HG02759 (cell line): ENCODE measurements at regions not wholly inside any gene's neighbourhood (a gene's known extent, or its start where the extent isn't known, plus 50 kb on each side); places are given as distances from the start of the nearest gene placed in this dataset.

Source experiments
- ATAC-seq: cut with Tn5 transposase; IDR thresholded peaks from one replicate; pipeline ENCODE4 v1.9.1; 2021; ENCODE audit warnings: mild to moderate bottlenecking, moderate library complexity; ENCODE audit not compliant: unreplicated experiment

GRCh38 chr11:92739491-92739890 is 230.0 kb upstream of the MTNR1B start:
- no peak for ATAC-seq

DNA sequence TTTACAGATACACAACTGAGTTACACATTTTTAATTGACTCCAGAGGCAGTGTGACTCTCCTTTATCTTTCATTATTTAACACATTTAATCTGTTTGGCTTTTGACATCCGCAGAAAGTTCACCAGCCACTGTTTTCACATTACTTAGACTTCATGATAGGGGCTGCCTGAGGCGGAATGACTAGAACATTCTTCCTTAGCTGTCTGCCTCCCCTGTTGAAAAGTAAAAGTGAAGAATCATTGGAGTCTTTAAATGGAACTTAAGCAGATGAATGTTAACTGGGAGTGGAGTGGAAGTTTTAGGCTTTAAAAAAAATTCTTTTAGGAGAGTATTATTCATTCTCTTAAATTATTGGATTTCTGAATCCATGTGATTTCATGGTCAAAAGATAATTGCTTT is 229.2 kb upstream of the MTNR1B start:
- no peak for ATAC-seq

DNA sequence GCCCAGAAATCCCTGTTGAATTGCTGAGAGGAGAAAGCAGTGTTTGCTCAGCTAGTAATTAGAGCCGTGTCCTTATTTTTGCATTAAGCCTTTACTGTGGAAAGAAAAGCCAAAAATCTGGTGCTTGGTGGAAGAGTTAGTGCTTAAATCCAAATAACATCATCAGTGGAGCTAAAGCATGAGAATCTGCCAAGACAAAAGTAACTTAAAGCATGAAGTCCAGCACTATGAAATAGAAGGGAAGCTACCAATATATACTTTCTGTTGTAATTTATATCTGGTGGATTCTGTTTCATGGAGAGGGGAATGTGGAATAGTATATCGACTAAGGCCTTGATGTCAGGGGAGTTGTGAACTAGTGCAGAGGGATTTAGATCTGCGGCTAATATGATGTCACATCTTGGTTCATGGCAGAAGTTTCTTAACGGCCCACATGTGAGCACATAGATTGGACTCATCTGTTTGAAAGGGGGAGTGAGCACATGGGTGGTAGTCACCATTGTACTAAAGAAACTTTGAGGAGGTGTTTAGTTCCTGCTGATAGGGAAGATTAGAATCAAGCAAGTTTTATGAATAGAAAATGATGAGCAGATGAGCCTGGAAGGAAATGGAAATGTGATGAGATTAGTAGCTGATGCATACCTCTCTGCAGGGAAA is 224.4 kb upstream of the MTNR1B start:
- ATAC-seq: no peak

DNA sequence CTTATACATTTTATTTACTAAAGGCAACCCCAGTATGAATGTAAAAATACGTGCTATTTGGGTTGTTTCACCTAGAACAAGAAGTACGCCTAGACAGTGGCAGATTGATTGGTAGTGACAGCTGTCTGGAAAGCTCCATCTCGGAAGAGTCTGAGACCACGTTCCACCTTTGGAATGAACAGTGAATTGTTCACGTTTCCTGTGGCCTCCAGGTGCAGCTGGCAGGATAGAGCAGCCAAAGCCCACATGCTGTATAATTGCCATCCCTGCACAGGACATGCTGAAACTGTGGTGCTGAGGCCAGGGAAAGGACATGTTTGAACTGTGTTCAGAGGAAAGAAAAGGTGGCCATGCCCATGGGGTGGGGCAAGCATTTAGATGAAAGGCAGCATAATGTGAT is 218.7 kb upstream of the MTNR1B start:
- no peak for ATAC-seq

DNA sequence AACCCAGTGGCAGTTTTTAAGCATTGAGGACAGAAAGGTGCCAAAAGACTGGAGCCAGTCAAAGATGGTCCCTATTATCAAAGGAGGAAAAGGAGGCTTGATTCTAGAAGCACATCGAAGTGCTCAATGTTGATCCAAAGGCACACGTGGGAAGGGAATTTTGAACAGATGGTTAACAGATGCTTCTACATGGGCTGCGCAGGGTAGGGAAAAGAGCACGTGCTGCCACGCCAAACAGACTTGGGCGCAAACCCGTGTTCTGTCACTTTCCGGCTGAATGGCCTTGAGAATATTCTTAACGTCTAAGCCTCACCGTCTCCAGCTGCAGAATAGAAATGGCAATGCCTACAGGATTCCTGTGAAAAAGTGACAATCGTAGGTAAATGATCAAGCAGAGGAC is 217.9 kb upstream of the MTNR1B start:
- ATAC-seq: no peak

- no peak for ATAC-seq
Observed at GRCh38 chr11:92752122-92752521, 217.3 kb upstream of the MTNR1B start.

DNA sequence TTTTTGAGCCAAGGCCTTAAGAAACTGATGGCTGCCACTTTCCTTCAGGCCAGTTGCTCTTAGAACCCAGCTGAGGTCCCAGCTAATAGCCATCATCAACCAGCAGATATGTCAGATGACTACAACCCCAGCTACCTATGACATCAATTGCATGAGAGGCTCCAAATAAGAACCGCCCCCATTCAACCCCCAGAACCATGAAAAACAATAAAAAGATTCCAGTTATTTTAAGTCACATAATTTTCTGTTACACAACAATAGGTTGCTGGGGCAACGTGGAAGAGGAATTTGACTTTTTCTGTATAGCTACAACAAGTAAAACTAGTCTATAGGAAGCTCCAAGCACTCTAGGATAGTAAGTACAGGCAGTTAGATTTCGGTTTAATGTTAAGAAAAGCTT is 216.3 kb upstream of the MTNR1B start:
- ATAC-seq: no peak

DNA sequence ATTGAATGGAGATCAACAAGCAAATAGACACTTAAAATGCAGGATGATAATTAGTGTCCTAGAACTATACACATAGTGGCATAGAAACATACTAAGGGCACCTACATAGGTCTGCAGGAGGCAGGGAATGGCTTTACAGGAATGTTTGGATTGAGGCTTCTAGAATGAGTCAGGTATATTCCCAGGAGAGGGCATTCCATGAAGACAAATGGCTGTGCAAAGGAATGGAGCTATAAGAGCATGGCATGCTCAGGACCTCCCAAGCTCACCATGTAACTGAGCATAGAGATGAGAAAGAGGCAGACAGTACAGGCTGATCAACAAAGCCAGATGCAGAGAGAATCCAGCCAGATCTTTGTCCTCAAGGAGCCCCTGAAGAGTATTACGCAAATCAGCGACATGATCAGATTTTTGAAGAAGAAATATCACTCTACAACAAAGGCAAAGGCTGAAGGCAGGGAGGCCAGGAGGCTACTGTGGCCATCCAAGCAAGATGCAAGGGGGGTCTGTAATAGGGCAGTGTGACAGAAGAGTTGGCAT is 211.1 kb upstream of the MTNR1B start:
- no peak for ATAC-seq

DNA sequence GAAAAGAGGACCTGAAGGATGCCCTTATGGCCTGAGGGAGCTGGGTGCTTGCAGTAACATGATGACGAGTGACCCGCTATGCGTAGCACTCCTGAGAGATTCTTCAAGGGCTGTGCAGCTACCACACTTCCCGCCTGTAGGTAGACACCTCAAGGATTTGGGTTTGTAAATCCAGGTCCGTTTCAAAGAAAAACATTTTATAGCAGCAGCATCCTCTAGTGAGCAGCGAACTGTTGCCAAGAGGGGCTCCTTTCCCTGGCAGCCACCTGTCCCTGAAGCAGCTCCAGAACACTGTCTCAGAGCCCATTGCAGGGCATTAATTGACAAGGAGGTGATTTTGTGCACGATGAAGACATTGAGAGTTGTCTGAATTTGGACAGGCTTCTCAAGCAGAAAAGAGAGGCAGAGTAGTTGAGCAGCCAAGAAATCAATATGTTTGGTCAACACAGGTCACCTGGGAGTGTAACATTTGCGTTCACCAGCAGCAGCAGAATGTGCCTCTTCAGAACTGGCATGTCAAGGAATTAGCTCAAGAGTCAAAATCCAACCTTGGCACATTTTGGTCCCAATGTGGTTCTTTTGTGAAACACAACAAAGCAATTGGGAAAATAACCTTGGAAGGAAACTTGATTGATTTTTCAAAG is 209.8 kb upstream of the MTNR1B start:
- no peak for ATAC-seq

GRCh38 chr11:92762121-92762540 is 207.3 kb upstream of the MTNR1B start:
- ATAC-seq: no peak

DNA sequence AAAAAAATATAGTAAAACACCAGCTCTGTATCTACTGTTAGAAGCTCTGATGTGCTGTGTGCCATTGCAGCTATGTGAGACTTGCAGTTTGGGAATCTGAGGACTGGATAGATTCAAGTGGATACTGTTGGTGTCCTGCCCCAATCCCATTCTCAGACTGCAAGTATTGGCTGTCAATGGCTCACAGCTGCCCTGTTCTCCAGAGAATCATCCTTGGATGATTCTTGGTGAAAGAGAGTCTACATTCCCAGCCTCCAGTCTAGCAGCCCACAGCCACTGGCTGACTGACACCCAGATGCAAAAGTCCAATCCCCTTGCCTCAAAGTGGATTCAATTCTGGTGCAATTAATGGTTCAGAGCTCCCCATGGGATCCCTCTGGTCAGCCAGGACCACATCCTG is 206.1 kb upstream of the MTNR1B start:
- ATAC-seq: no peak

GRCh38 chr11:92764128-92764527 is 205.3 kb upstream of the MTNR1B start:
- ATAC-seq: no peak

- ATAC-seq: no peak
Observed at GRCh38 chr11:92765082-92765840, 204.2 kb upstream of the MTNR1B start.

- no peak for ATAC-seq
Observed at GRCh38 chr11:92765965-92766371, 203.5 kb upstream of the MTNR1B start.

- no peak for ATAC-seq
Observed at GRCh38 chr11:92766698-92767097, 202.8 kb upstream of the MTNR1B start.

GRCh38 chr11:92767416-92767815 is 202.0 kb upstream of the MTNR1B start:
- ATAC-seq: no peak

- ATAC-seq: no peak
Observed at GRCh38 chr11:92768121-92768840, 201.2 kb upstream of the MTNR1B start.

DNA sequence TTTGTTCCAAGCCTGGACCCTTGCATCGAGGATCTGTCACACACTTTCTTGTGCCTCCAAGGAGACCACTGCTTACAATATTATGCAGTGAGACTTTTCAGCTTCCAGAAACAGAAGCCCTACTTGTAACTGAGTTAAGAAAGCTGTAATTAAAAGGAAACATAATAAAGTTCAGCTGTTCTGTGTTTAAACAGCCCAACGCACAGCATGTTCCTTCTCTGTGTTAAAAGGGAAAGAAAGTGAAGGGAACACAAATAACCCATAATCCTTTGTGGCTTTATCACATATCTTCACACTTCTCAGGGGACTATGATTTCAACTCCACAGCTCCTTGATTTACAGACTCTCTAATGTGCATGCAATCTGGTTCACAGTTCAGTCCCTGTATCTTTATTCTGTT is 200.3 kb upstream of the MTNR1B start:
- ATAC-seq: no peak

DNA sequence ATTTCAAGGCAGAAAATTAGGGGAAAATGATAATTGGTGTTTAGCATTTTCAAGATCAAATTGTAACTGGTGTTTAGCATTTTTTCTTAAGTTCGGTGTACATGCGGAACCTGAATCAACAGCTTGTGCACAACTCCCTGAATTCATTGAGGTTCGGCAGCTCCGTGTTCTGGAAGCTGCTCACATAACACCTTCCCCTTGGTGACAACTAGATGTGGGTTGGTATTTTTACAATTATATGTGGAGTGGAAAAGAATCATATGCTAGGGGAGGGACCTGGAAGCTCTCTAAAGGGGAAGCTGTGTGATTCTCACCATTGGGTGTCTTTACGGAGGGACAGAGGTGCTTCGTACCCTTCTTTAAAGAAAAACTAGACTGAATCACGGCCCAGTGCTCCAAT is 199.0 kb upstream of the MTNR1B start:
- no peak for ATAC-seq

DNA sequence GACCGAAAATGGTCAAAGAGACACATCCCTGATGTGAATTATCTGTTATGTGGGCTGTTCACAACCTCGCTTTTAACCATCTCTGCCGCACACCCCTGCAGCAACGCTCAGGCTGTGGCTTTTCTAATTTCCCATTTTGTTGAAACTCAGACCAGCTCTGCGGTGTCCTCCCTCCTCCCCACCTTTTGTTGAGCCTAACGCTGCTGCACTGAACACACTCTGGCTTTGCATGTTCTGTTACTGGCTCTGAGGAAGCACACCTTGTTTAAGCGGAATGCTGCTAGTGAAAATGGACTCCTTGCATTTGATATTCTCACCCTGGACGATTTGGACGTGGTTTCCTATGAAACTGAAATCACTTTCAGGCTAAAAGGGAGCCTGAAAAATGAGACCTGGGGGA is 198.5 kb upstream of the MTNR1B start:
- ATAC-seq: no peak

DNA sequence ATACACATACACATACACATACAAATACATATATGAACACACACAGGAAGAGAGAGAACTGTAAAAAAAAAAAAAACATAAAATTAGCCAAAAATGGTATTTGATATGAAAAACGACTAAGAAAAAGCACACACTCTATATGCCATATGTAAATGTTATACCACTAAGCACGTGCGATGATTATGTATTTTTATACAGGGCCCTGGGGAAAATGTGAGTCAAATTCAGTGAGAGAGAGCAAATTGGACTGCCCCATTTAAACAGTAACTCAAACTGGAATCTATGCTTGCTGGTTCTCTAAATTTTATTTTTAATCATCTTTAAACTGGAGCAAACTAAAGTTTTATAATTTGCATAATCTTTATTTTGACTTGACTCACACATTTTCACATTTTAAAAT is 197.8 kb upstream of the MTNR1B start:
- no peak for ATAC-seq
